ENCODE measurements at regions not wholly inside any gene's neighbourhood (a gene's known extent, or its start where the extent isn't known, plus 50 kb on each side); places are given as distances from the start of the nearest gene placed in this dataset.
A peak's percentile ranks its signal among the peaks of the same experiment; 100 is the strongest.
"Not testable (repeated sequence)": the region's sequence is repeated elsewhere in the genome, so short reads cannot be mapped to it uniquely, and the experiment has no call there.

GRCh38 chr4:118410138-118410537, 57.3 kb upstream of the PRSS12 start:
- H3K36me3 ChIP-seq (ENCODE audit: insufficient read depth, insufficient read length, low read length) = no peaks in the 10 kb centered on the region
- H3K4me3 ChIP-seq (ENCODE audit: insufficient read length, low read depth) = no peak overlapping the region
- no peaks in the 10 kb centered on the region for H3K27me3 ChIP-seq (ENCODE audit: insufficient read depth, insufficient read length)
- no peaks in the 10 kb centered on the region for H3K4me1 ChIP-seq (ENCODE audit: insufficient read depth, insufficient read length)
- no peaks in the 10 kb centered on the region for H3K9me3 ChIP-seq (ENCODE audit: insufficient read depth, low read length)
- no peak for TF ChIP-seq ZNF274 (IDR thresholded peaks at IDR 0.05; ENCODE audit: low read depth, low read length)
- TF ChIP-seq YY1 (IDR thresholded peaks at IDR 0.05; ENCODE audit: insufficient read depth, insufficient read length) = no peak
- no peak for TF ChIP-seq SUZ12 (IDR thresholded peaks at IDR 0.05; ENCODE audit: extremely low read depth, insufficient read depth, insufficient read length)
- no peak overlapping the region for H3K9ac ChIP-seq (ENCODE audit: insufficient read length, low read depth)
- no peak for DNase-seq (ENCODE audit: low read depth, low spot score)

GRCh38 chr4:118417325-118417724, 64.5 kb upstream of the PRSS12 start:
- Histone ChIP-seq H3K27me3 (ENCODE audit: insufficient read depth, insufficient read length) (no peaks in the 10 kb centered on the region), H3K4me1 (ENCODE audit: insufficient read depth, insufficient read length) (no peaks in the 10 kb centered on the region), H3K4me3 (ENCODE audit: insufficient read length, low read depth) (no peak overlapping the region), H3K9me3 (ENCODE audit: insufficient read depth, low read length) (no peaks in the 10 kb centered on the region), H3K9ac (ENCODE audit: insufficient read length, low read depth) (no peak overlapping the region), H3K36me3 (ENCODE audit: insufficient read depth, insufficient read length, low read length) (no peaks in the 10 kb centered on the region)
- DNase-seq (ENCODE audit: low read depth, low spot score) = no peak
- TF ChIP-seq SUZ12 (IDR thresholded peaks at IDR 0.05; ENCODE audit: extremely low read depth, insufficient read depth, insufficient read length) (no peak), ZNF274 (IDR thresholded peaks at IDR 0.05; ENCODE audit: low read depth, low read length) (no peak), YY1 (IDR thresholded peaks at IDR 0.05; ENCODE audit: insufficient read depth, insufficient read length) (no peak)

- not testable (repeated sequence) for H3K9ac ChIP-seq (ENCODE audit: insufficient read length, low read depth); DNase-seq (ENCODE audit: low read depth, low spot score); H3K27me3 ChIP-seq (ENCODE audit: insufficient read depth, insufficient read length); H3K36me3 ChIP-seq (ENCODE audit: insufficient read depth, insufficient read length, low read length); H3K4me1 ChIP-seq (ENCODE audit: insufficient read depth, insufficient read length); H3K9me3 ChIP-seq (ENCODE audit: insufficient read depth, low read length); H3K4me3 ChIP-seq (ENCODE audit: insufficient read length, low read depth)
Measured at GRCh38 chr4:118417800-118418199, 65.0 kb upstream of the PRSS12 start.

- not testable (repeated sequence) for H3K36me3 ChIP-seq (ENCODE audit: insufficient read depth, insufficient read length, low read length); H3K9ac ChIP-seq (ENCODE audit: insufficient read length, low read depth); DNase-seq (ENCODE audit: low read depth, low spot score); H3K4me1 ChIP-seq (ENCODE audit: insufficient read depth, insufficient read length); H3K4me3 ChIP-seq (ENCODE audit: insufficient read length, low read depth); H3K27me3 ChIP-seq (ENCODE audit: insufficient read depth, insufficient read length); H3K9me3 ChIP-seq (ENCODE audit: insufficient read depth, low read length)
Measured at GRCh38 chr4:118418396-118418795, 65.6 kb upstream of the PRSS12 start.

- not testable (repeated sequence) for DNase-seq (ENCODE audit: low read depth, low spot score); H3K4me3 ChIP-seq (ENCODE audit: insufficient read length, low read depth); H3K4me1 ChIP-seq (ENCODE audit: insufficient read depth, insufficient read length); H3K9me3 ChIP-seq (ENCODE audit: insufficient read depth, low read length); H3K9ac ChIP-seq (ENCODE audit: insufficient read length, low read depth); H3K36me3 ChIP-seq (ENCODE audit: insufficient read depth, insufficient read length, low read length); H3K27me3 ChIP-seq (ENCODE audit: insufficient read depth, insufficient read length)
Measured at GRCh38 chr4:118419626-118420025, 66.8 kb upstream of the PRSS12 start.

- DNase-seq (ENCODE audit: low read depth, low spot score) = peak; percentile 33
- H3K4me1 ChIP-seq (ENCODE audit: insufficient read depth, insufficient read length) = not testable (repeated sequence)
Measured at GRCh38 chr4:118424062-118424461, 71.3 kb upstream of the PRSS12 start.

GRCh38 chr4:118428881-118429280, 76.1 kb upstream of the PRSS12 start:
- not testable (repeated sequence) for H3K9ac ChIP-seq (ENCODE audit: insufficient read length, low read depth); H3K4me3 ChIP-seq (ENCODE audit: insufficient read length, low read depth); DNase-seq (ENCODE audit: low read depth, low spot score); H3K9me3 ChIP-seq (ENCODE audit: insufficient read depth, low read length); H3K27me3 ChIP-seq (ENCODE audit: insufficient read depth, insufficient read length); H3K36me3 ChIP-seq (ENCODE audit: insufficient read depth, insufficient read length, low read length); H3K4me1 ChIP-seq (ENCODE audit: insufficient read depth, insufficient read length)

More at GRCh38 chr4:118424062-118424461, 71.3 kb upstream of the PRSS12 start:
- H3K9me3 ChIP-seq (ENCODE audit: insufficient read depth, low read length); H3K9ac ChIP-seq (ENCODE audit: insufficient read length, low read depth); H3K27me3 ChIP-seq (ENCODE audit: insufficient read depth, insufficient read length); H3K4me3 ChIP-seq (ENCODE audit: insufficient read length, low read depth); H3K36me3 ChIP-seq (ENCODE audit: insufficient read depth, insufficient read length, low read length): not testable (repeated sequence)

- DNase-seq (ENCODE audit: low read depth, low spot score); H3K27me3 ChIP-seq (ENCODE audit: insufficient read depth, insufficient read length); H3K4me1 ChIP-seq (ENCODE audit: insufficient read depth, insufficient read length); H3K4me3 ChIP-seq (ENCODE audit: insufficient read length, low read depth); H3K9ac ChIP-seq (ENCODE audit: insufficient read length, low read depth); H3K9me3 ChIP-seq (ENCODE audit: insufficient read depth, low read length); H3K36me3 ChIP-seq (ENCODE audit: insufficient read depth, insufficient read length, low read length): not testable (repeated sequence)
Measured at GRCh38 chr4:118432359-118432758, 79.6 kb upstream of the PRSS12 start.

GRCh38 chr4:118433612-118434375, 81.0 kb upstream of the PRSS12 start:
- H3K9ac ChIP-seq (ENCODE audit: insufficient read length, low read depth); H3K36me3 ChIP-seq (ENCODE audit: insufficient read depth, insufficient read length, low read length); H3K27me3 ChIP-seq (ENCODE audit: insufficient read depth, insufficient read length); H3K4me3 ChIP-seq (ENCODE audit: insufficient read length, low read depth); DNase-seq (ENCODE audit: low read depth, low spot score); H3K9me3 ChIP-seq (ENCODE audit: insufficient read depth, low read length); H3K4me1 ChIP-seq (ENCODE audit: insufficient read depth, insufficient read length): not testable (repeated sequence)

- not testable (repeated sequence) for H3K9ac ChIP-seq (ENCODE audit: insufficient read length, low read depth); H3K27me3 ChIP-seq (ENCODE audit: insufficient read depth, insufficient read length); H3K9me3 ChIP-seq (ENCODE audit: insufficient read depth, low read length); DNase-seq (ENCODE audit: low read depth, low spot score); H3K36me3 ChIP-seq (ENCODE audit: insufficient read depth, insufficient read length, low read length); H3K4me3 ChIP-seq (ENCODE audit: insufficient read length, low read depth); H3K4me1 ChIP-seq (ENCODE audit: insufficient read depth, insufficient read length)
Measured at GRCh38 chr4:118435415-118435814, 82.6 kb upstream of the PRSS12 start.

GRCh38 chr4:118442115-118442837, 89.5 kb upstream of the PRSS12 start:
- not testable (repeated sequence) for H3K27me3 ChIP-seq (ENCODE audit: insufficient read depth, insufficient read length); H3K4me3 ChIP-seq (ENCODE audit: insufficient read length, low read depth); H3K9me3 ChIP-seq (ENCODE audit: insufficient read depth, low read length); H3K9ac ChIP-seq (ENCODE audit: insufficient read length, low read depth); H3K36me3 ChIP-seq (ENCODE audit: insufficient read depth, insufficient read length, low read length); DNase-seq (ENCODE audit: low read depth, low spot score); H3K4me1 ChIP-seq (ENCODE audit: insufficient read depth, insufficient read length)
